PC-9 (cell line): ENCODE measurements at regions not wholly inside any gene's neighbourhood (a gene's known extent, or its start where the extent isn't known, plus 50 kb on each side); places are given as distances from the start of the nearest gene placed in this dataset.
A peak's percentile ranks its signal among the peaks of the same experiment; 100 is the strongest.

ENCODE experiments used
- BruUV-seq: library from RNA; stranded (reverse); fragments of 400-500 nt; replicated peaks from 2 replicates; lab custom pipeline; 2021; lab: Mats Ljungman, UMichigan
- CTCF ChIA-PET: fragments of 300-600 bp; sonication (Branson Sonifier 250); formaldehyde crosslinking; loops from one replicate; lab custom pipeline; 2022; ENCODE audit warnings: antibody characterized with exemption; lab: Charles Lee
- POLR2A ChIA-PET: fragments of 300-600 bp; sonication (Branson Sonifier 250); formaldehyde crosslinking; loops from one replicate; lab custom pipeline; 2022; ENCODE audit warnings: antibody characterized with exemption; ENCODE audit not compliant: unreplicated experiment; lab: Charles Lee
- DNase-seq, 2 experiments: peaks; one replicate each; pipeline versions ENCODE4 v3.0.0 to v3.0.0-alpha.2; 2015 to 2022; ENCODE audit warnings: mixed read lengths in 1 of 2
- H2AFZ ChIP-seq: fragments of 200-600 bp; sonication (generic); 2 replicates; pipeline ENCODE4 v1.8.1; 2017; ENCODE audit warnings: antibody characterized with exemption
- H3F3A ChIP-seq: fragments of 200-600 bp; sonication (generic); 2 replicates; pipeline ENCODE4 v1.8.1; 2017; ENCODE audit warnings: antibody characterized with exemption, mild to moderate bottlenecking, low read depth; ENCODE audit not compliant: insufficient read depth
- H3K27ac ChIP-seq: fragments of 200-600 bp; sonication (generic); 2 replicates; pipeline ENCODE4 v1.6.1; 2016; ENCODE audit warnings: mixed run types
- H3K27me3 ChIP-seq: fragments of 200-600 bp; sonication (generic); 2 replicates; pipeline ENCODE4 v1.6.1; 2016; ENCODE audit warnings: low read depth, mixed run types; ENCODE audit not compliant: insufficient read depth
- H3K36me3 ChIP-seq: fragments of 200-600 bp; sonication (generic); 2 replicates; pipeline ENCODE4 v1.6.1; 2016; ENCODE audit warnings: low read depth, mixed run types
- H3K4me1 ChIP-seq: fragments of 200-600 bp; sonication (generic); replicated peaks from 2 replicates; pipeline ENCODE4 v1.6.1; 2016; ENCODE audit warnings: mixed run types; ENCODE audit not compliant: insufficient read depth
- H3K4me2 ChIP-seq: fragments of 200-600 bp; sonication (generic); 2 replicates; pipeline ENCODE4 v1.6.1; 2017; ENCODE audit warnings: mixed run types
- H3K4me3 ChIP-seq: fragments of 200-600 bp; sonication (generic); 2 replicates; pipeline ENCODE4 v1.6.1; 2016; ENCODE audit warnings: mixed run types
- H3K79me2 ChIP-seq: fragments of 200-600 bp; sonication (generic); 2 replicates; pipeline ENCODE4 v1.6.1; 2017; ENCODE audit warnings: low read depth, mixed run types
- H3K9me2 ChIP-seq: fragments of 200-600 bp; sonication (generic); 2 replicates; pipeline ENCODE4 v1.8.1; 2017; ENCODE audit warnings: mild to moderate bottlenecking; ENCODE audit not compliant: insufficient read depth
- H3K9me3 ChIP-seq: fragments of 200-600 bp; sonication (generic); 2 replicates; pipeline ENCODE4 v1.8.1; 2016; ENCODE audit warnings: low read depth; ENCODE audit not compliant: insufficient read depth
- H4K20me1 ChIP-seq: fragments of 200-600 bp; sonication (generic); 2 replicates; pipeline ENCODE4 v1.8.1; 2017; ENCODE audit not compliant: insufficient read depth
- EZH2 ChIP-seq: fragments of 200-600 bp; sonication (generic); IDR thresholded peaks from 2 replicates; pipeline ENCODE4 v1.8.0; 2017; ENCODE audit warnings: antibody characterized with exemption, low read depth
- intact Hi-C: fragments of 100-400 bp; cut with micrococcal nuclease; formaldehyde crosslinking; loops from one replicate; pipeline ENCODE4 v1.10.0; 2022; ENCODE audit not compliant: unreplicated experiment
- TF ChIP-seq, protein P1 (sequence below): fragments of 200-600 bp; sonication (generic); conservative IDR thresholded peaks from 2 replicates; pipeline ENCODE4 v1.6.1; 2017; ENCODE audit warnings: mixed run types, antibody characterized with exemption, mild to moderate bottlenecking, moderate library complexity

DNA sequence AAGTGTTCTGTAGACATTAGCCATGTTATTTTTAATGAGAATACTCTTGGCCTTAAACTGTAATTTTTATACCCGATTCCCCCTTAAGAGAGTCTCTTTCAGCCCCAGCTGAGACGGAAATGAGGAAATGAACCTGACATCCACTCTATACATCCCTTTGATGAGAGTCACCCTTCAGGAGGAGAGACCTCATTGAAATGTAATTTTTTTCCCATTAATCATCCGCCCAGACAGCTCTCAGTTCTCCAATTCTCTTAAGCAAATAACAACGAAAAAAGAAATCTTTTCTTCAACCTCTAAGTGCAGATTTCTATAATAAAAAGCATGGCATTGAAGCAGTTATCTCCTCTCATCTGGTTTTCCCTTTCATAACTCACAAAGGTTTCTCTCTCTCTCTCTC, 243.8 kb upstream of the PMEPA1 start:
- CTCF ChIA-PET, result no interaction called here
- no peak for TF ChIP-seq EZH2
- TF ChIP-seq, protein P1, sequence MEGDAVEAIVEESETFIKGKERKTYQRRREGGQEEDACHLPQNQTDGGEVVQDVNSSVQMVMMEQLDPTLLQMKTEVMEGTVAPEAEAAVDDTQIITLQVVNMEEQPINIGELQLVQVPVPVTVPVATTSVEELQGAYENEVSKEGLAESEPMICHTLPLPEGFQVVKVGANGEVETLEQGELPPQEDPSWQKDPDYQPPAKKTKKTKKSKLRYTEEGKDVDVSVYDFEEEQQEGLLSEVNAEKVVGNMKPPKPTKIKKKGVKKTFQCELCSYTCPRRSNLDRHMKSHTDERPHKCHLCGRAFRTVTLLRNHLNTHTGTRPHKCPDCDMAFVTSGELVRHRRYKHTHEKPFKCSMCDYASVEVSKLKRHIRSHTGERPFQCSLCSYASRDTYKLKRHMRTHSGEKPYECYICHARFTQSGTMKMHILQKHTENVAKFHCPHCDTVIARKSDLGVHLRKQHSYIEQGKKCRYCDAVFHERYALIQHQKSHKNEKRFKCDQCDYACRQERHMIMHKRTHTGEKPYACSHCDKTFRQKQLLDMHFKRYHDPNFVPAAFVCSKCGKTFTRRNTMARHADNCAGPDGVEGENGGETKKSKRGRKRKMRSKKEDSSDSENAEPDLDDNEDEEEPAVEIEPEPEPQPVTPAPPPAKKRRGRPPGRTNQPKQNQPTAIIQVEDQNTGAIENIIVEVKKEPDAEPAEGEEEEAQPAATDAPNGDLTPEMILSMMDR, result no peak
- Histone ChIP-seq H3K9me2 (no peaks in the 10 kb centered on the region), H4K20me1 (no peaks in the 10 kb centered on the region), H3K27me3 (no peaks in the 10 kb centered on the region), H2AFZ (no peak overlapping the region), H3K4me2 (no peak overlapping the region), H3K79me2 (no peaks in the 10 kb centered on the region), H3K4me1 (no peaks in the 10 kb centered on the region), H3K4me3 (no peak overlapping the region), H3K9me3 (no peaks in the 10 kb centered on the region; the same call in 1 of the 2 replicates), H3K36me3 (no peaks in the 10 kb centered on the region), H3K27ac (no peak overlapping the region), H3F3A (no peaks in the 10 kb centered on the region; the same call in 1 of the 2 replicates)
- BruUV-seq, result no TSS peak
- intact Hi-C loops, result no loop called here
- peak in 1 of 2 experiments; percentile 45 for DNase-seq
- POLR2A ChIA-PET, result no interaction called here

- no peaks in the 10 kb centered on the region for H3K4me1 ChIP-seq
- ChIA-PET CTCF (no interaction called here), POLR2A (no interaction called here)
- no peak overlapping the region for H3K4me3 ChIP-seq
- H4K20me1 ChIP-seq, result no peaks in the 10 kb centered on the region
- no peaks in the 10 kb centered on the region for H3K79me2 ChIP-seq
- BruUV-seq, result no TSS peak
- no peak overlapping the region for H3K4me2 ChIP-seq
- DNase-seq, result no peak
- TF ChIP-seq, protein P1, result no peak
- no peak for TF ChIP-seq EZH2
- no peaks in the 10 kb centered on the region; the same call in 1 of the 2 replicates for H3K9me3 ChIP-seq
- no peak overlapping the region for H3K27ac ChIP-seq
- H3F3A ChIP-seq, result no peaks in the 10 kb centered on the region; the same call in 1 of the 2 replicates
- no peaks in the 10 kb centered on the region for H3K27me3 ChIP-seq
- H3K9me2 ChIP-seq, result no peaks in the 10 kb centered on the region
- H2AFZ ChIP-seq, result no peak overlapping the region
- intact Hi-C loops, result no loop called here
- no peaks in the 10 kb centered on the region for H3K36me3 ChIP-seq
These were observed 242.3 kb upstream of the PMEPA1 start for GRCh38 chr20:57952136-57952535.

GRCh38 chr20:57951549-57951948, 241.7 kb upstream of the PMEPA1 start:
- no peak overlapping the region for H3K4me3 ChIP-seq
- DNase-seq, result no peak
- H3K9me3 ChIP-seq, result no peaks in the 10 kb centered on the region; the same call in 1 of the 2 replicates
- BruUV-seq, result no TSS peak
- no peaks in the 10 kb centered on the region for H4K20me1 ChIP-seq
- no peaks in the 10 kb centered on the region for H3K36me3 ChIP-seq
- ChIA-PET CTCF (no interaction called here), POLR2A (no interaction called here)
- intact Hi-C loops, result no loop called here
- no peak overlapping the region for H3K4me2 ChIP-seq
- no peaks in the 10 kb centered on the region for H3K27me3 ChIP-seq
- H3K9me2 ChIP-seq, result no peaks in the 10 kb centered on the region
- H3K27ac ChIP-seq, result no peak overlapping the region
- no peaks in the 10 kb centered on the region for H3K79me2 ChIP-seq
- no peaks in the 10 kb centered on the region; the same call in 1 of the 2 replicates for H3F3A ChIP-seq
- no peak for TF ChIP-seq EZH2
- TF ChIP-seq, protein P1, result no peak
- no peaks in the 10 kb centered on the region for H3K4me1 ChIP-seq
- H2AFZ ChIP-seq, result no peak overlapping the region
